H9 (cell line): ENCODE measurements at regions not wholly inside any gene's neighbourhood (a gene's known extent, or its start where the extent isn't known, plus 50 kb on each side); places are given as distances from the start of the nearest gene placed in this dataset.
"Not testable (repeated sequence)": the region's sequence is repeated elsewhere in the genome, so short reads cannot be mapped to it uniquely, and the experiment has no call there.

Experiments
- DNase-seq: peaks from one replicate; pipeline ENCODE4 v3.0.0-alpha.2; 2017
- H2AFZ ChIP-seq: one replicate; pipeline ENCODE4 v1.6.1; 2013; ENCODE audit warnings: mild to moderate bottlenecking, low read length, control low read depth, moderate library complexity
- H2AK5ac ChIP-seq: 2 replicates; pipeline ENCODE4 v1.6.1; 2013; ENCODE audit warnings: low read length, control low read depth, mixed read lengths; ENCODE audit not compliant: insufficient read length
- H2BK120ac ChIP-seq: one replicate; pipeline ENCODE4 v1.6.1; 2013; ENCODE audit warnings: low read depth, mild to moderate bottlenecking, low read length, control low read depth, inconsistent platforms; ENCODE audit not compliant: poor library complexity, severe bottlenecking
- H2BK12ac ChIP-seq: 2 replicates; pipeline ENCODE4 v1.6.1; 2013; ENCODE audit warnings: low read length, control low read depth, mixed read lengths, low read depth; ENCODE audit not compliant: insufficient read length
- H2BK15ac ChIP-seq: 2 replicates; pipeline ENCODE4 v1.6.1; 2013; ENCODE audit warnings: low read depth, low read length, control low read depth
- H2BK20ac ChIP-seq: one replicate; pipeline ENCODE4 v1.6.1; 2013; ENCODE audit warnings: low read depth, mild to moderate bottlenecking, low read length, control low read depth, inconsistent platforms; ENCODE audit not compliant: poor library complexity, severe bottlenecking
- H2BK5ac ChIP-seq: 2 replicates; pipeline ENCODE4 v1.6.1; 2013; ENCODE audit warnings: low read length, control low read depth, mixed read lengths; ENCODE audit not compliant: insufficient read length
- H3K14ac ChIP-seq: 2 replicates; pipeline ENCODE4 v1.6.1; 2013; ENCODE audit warnings: low read length, control low read depth; ENCODE audit not compliant: insufficient read depth
- H3K18ac ChIP-seq: 2 replicates; pipeline ENCODE4 v1.6.1; 2013; ENCODE audit warnings: low read depth, mild to moderate bottlenecking, mixed read lengths, low read length, control low read depth; ENCODE audit not compliant: insufficient read length
- H3K23ac ChIP-seq: 2 replicates; pipeline ENCODE4 v1.6.1; 2013; ENCODE audit warnings: low read length, control low read depth, mixed read lengths, low read depth; ENCODE audit not compliant: insufficient read length
- H3K23me2 ChIP-seq: 2 replicates; pipeline ENCODE4 v1.6.1; 2013; ENCODE audit warnings: low read depth, mild to moderate bottlenecking, mixed read lengths, low read length, control low read depth; ENCODE audit not compliant: insufficient read length, poor library complexity, severe bottlenecking
- H3K27ac ChIP-seq: 2 replicates; pipeline ENCODE4 v1.5.1; 2013; ENCODE audit warnings: low read length, control low read depth, mixed read lengths, low read depth; ENCODE audit not compliant: insufficient read length
- H3K27me3 ChIP-seq: 2 replicates; pipeline ENCODE4 v1.6.1; 2013; ENCODE audit warnings: low read length, control low read depth, inconsistent platforms; ENCODE audit not compliant: insufficient read depth
- H3K4ac ChIP-seq: 2 replicates; pipeline ENCODE4 v1.6.1; 2013; ENCODE audit warnings: low read depth, mild to moderate bottlenecking, control low read depth, inconsistent platforms, low read length, moderate library complexity
- H3K4me1 ChIP-seq: 2 replicates; pipeline ENCODE4 v1.6.1; 2013; ENCODE audit warnings: low read length, control low read depth, inconsistent platforms; ENCODE audit not compliant: insufficient read depth
- H3K4me2 ChIP-seq: 2 replicates; pipeline ENCODE4 v1.6.1; 2013; ENCODE audit warnings: low read length, control low read depth, mixed read lengths; ENCODE audit not compliant: insufficient read length, insufficient read depth
- H3K56ac ChIP-seq: 2 replicates; pipeline ENCODE4 v1.6.1; 2013; ENCODE audit warnings: low read depth, mild to moderate bottlenecking, mixed read lengths, low read length, control low read depth; ENCODE audit not compliant: insufficient read length
- H3K79me1 ChIP-seq: 2 replicates; pipeline ENCODE4 v1.6.1; 2013; ENCODE audit warnings: low read depth, mild to moderate bottlenecking, moderate library complexity, low read length, control low read depth, inconsistent platforms; ENCODE audit not compliant: insufficient read depth, poor library complexity, severe bottlenecking
- H3K79me2 ChIP-seq: 2 replicates; pipeline ENCODE4 v1.6.1; 2013; ENCODE audit warnings: low read length, control low read depth, inconsistent platforms; ENCODE audit not compliant: insufficient read depth
- H3K9ac ChIP-seq: 2 replicates; pipeline ENCODE4 v1.6.1; 2013; ENCODE audit warnings: low read length, control low read depth, mixed read lengths; ENCODE audit not compliant: insufficient read length; ENCODE audit errors: extremely low read depth
- H3K9me3 ChIP-seq: one replicate; pipeline ENCODE4 v1.6.1; 2013; ENCODE audit warnings: low read depth, low read length, inconsistent platforms; ENCODE audit not compliant: control insufficient read depth
- H3T11ph ChIP-seq: one replicate; pipeline ENCODE4 v1.6.1; 2013; ENCODE audit warnings: mild to moderate bottlenecking, low read length, control low read depth, inconsistent platforms
- H4K20me1 ChIP-seq: one replicate; pipeline ENCODE4 v1.6.1; 2013; ENCODE audit not compliant: control insufficient read depth, insufficient read length, insufficient read depth
- H4K5ac ChIP-seq: 2 replicates; pipeline ENCODE4 v1.6.1; 2013; ENCODE audit warnings: low read depth, mild to moderate bottlenecking, mixed read lengths, low read length, control low read depth; ENCODE audit not compliant: insufficient read length
- H4K8ac ChIP-seq: replicated peaks from 2 replicates; pipeline ENCODE4 v1.6.1; 2013; ENCODE audit warnings: low read length, control low read depth, mixed read lengths, low read depth; ENCODE audit not compliant: insufficient read length
- H4K91ac ChIP-seq: 2 replicates; pipeline ENCODE4 v1.6.1; 2013; ENCODE audit warnings: low read depth, mild to moderate bottlenecking, moderate library complexity, mixed read lengths, low read length, control low read depth; ENCODE audit not compliant: insufficient read length
- H3K27ac Mint-ChIP-seq, 3 experiments: 2 replicates in 2 of 3; 3 replicates in 1 of 3; pipeline ENCODE4 v1.8.0; 2020 to 2021; ENCODE audit warnings: mixed read lengths in 3 of 3, mild to moderate bottlenecking in 1 of 3, moderate library complexity in 1 of 3
- H3K27me3 Mint-ChIP-seq: 2 replicates; pipeline ENCODE4 v1.8.0; 2021; ENCODE audit warnings: low read depth, mild to moderate bottlenecking, moderate library complexity, mixed read lengths
- H3K36me3 Mint-ChIP-seq, 3 experiments: 2 replicates in 2 of 3; 3 replicates in 1 of 3; pipeline ENCODE4 v1.8.0; 2020 to 2021; ENCODE audit warnings: low read depth in 3 of 3, mixed read lengths in 3 of 3; ENCODE audit not compliant: insufficient read depth in 1 of 3
- H3K4me1 Mint-ChIP-seq, 2 experiments: 2 replicates each; pipeline ENCODE4 v1.8.0; 2020; ENCODE audit warnings: mixed read lengths in 2 of 2
- H3K4me3 Mint-ChIP-seq, 2 experiments: 2 replicates in 1 of 2; 3 replicates in 1 of 2; pipeline ENCODE4 v1.8.0; 2020 to 2021; ENCODE audit warnings: mild to moderate bottlenecking in 2 of 2, mixed read lengths in 2 of 2, moderate library complexity in 1 of 2
- H3K9me3 Mint-ChIP-seq, 2 experiments: 2 replicates in 1 of 2; 3 replicates in 1 of 2; pipeline ENCODE4 v1.8.0; 2020; ENCODE audit warnings: mild to moderate bottlenecking in 2 of 2, mixed read lengths in 2 of 2, moderate library complexity in 1 of 2
- WGBS: extraction: QIAGEN DNeasy Blood & Tissue Kit; methylation state at CpG from one replicate; pipeline ENCODE4 v1.1.7; 2013; ENCODE audit warnings: missing lambda C conversion rate, low lambda C conversion rate, mixed read lengths; ENCODE audit not compliant: insufficient read length; ENCODE audit errors: extremely low coverage; 5-methylcytosine and 5-hydroxymethylcytosine counted together

DNA sequence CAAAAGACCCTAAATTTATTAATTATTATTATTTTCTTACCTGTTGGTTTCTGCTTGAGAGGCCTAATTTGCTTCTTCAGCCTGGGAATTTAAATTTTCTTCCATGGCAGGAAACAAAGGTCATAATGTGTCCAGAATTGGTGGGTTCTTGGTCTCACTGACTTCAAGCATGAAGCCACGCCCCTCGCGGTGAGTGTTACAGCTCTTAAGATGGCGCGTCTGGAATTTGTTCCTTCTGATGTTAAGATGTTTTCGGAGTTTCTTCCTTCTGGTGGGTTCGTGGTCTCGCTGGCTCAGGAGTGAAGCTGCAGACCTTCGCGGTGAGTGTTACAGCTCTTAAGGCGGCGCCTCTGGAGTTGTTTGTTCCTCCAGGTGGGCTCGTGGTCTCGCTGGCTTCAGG lies 998.7 kb upstream of the SPRY2 start:
- H3K14ac ChIP-seq, H2AFZ ChIP-seq, H2BK120ac ChIP-seq, H2BK20ac ChIP-seq, H2AK5ac ChIP-seq, H3K27me3 Mint-ChIP-seq, H2BK5ac ChIP-seq, H3K23me2 ChIP-seq, H3K18ac ChIP-seq, H3K4me3 Mint-ChIP-seq, H3K79me2 ChIP-seq, H4K5ac ChIP-seq, H3K36me3 Mint-ChIP-seq, H3K27ac Mint-ChIP-seq, DNase-seq, H2BK15ac ChIP-seq, H4K20me1 ChIP-seq, H3K4me2 ChIP-seq, H3K23ac ChIP-seq, H3K9ac ChIP-seq, H3K56ac ChIP-seq, H3K79me1 ChIP-seq, H4K91ac ChIP-seq, H3K27me3 ChIP-seq, H4K8ac ChIP-seq, H3T11ph ChIP-seq, H3K4me1 ChIP-seq, H3K27ac ChIP-seq, H3K9me3 ChIP-seq, H2BK12ac ChIP-seq, H3K4ac ChIP-seq, H3K9me3 Mint-ChIP-seq, H3K4me1 Mint-ChIP-seq: not testable (repeated sequence)
- no CpG with 5 or more reads among the region's 14 CpGs for WGBS
